ENCODE measurements at regions not wholly inside any gene's neighbourhood (a gene's known extent, or its start where the extent isn't known, plus 50 kb on each side); places are given as distances from the start of the nearest gene placed in this dataset.

DNA sequence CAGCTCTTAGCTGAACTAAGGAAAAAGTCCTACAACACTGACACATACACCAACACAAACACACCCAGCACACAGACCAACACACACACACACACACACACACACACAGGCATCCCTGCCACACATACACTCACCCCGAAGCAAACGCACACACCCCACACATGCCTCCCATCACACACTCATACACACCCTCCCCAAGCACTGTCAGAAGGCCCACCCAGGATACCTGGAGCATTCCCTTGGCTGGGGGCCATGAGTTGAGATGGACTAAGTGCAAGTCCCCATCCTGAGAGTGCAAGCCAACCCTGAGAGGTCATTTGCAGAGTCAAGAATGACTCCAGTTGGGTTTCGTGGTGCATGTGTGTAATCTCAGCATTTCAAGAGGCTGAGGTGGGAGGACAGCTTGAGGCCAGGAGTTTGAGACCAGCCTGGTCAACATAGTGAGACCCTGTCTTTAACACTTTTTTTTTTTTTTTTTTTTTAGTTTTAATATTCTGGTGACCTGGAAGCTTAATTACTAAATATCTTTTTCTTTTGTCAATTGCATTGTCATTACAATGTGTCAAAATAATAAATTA is 117.3 kb downstream of the RHOU start:
- Histone ChIP-seq H3K27ac (ENCODE audit: low read depth in 1 of 2, low read length in 2 of 2) (peak overlapping the region; percentile 30 to 85), H3K36me3 (replicated peaks in 1 of 2; ENCODE audit: control insufficient read depth in 1 of 2, insufficient read depth in 2 of 2, low read length in 2 of 2) (no peaks in the 10 kb centered on the region), H3K9me3 (replicated peaks in 1 of 2; ENCODE audit: control insufficient read depth in 1 of 2, insufficient read depth in 1 of 2, low read length in 2 of 2) (no peaks in the 10 kb centered on the region), H3K9ac (ENCODE audit: insufficient read depth, low read length, poor library complexity, severe bottlenecking) (no peak overlapping the region), H3K4me1 (ENCODE audit: control insufficient read depth in 1 of 2, insufficient read depth in 2 of 2, low read length in 2 of 2) (peaks cover 39 to 40% of the 10 kb centered on the region in 2 donors), H3K79me2 (ENCODE audit: insufficient read depth, low read length) (no peaks in the 10 kb centered on the region), H3K4me3 (replicated peaks in 1 of 3; ENCODE audit: low read depth in 2 of 3, low read length in 3 of 3) (peak overlapping the region in 1 of 3 experiments; percentile 43), H3K4me2 (replicated peaks; ENCODE audit: extremely low read depth, low read length, poor library complexity, severe bottlenecking) (peak overlapping the region; percentile 48), H2AFZ (ENCODE audit: insufficient read depth, low read depth, low read length, poor library complexity, severe bottlenecking) (peak overlapping the region; percentile 67), H3K27me3 (ENCODE audit: control insufficient read depth in 2 of 2, insufficient read depth in 2 of 2, low read length in 2 of 2) (no peaks in the 10 kb centered on the region), H4K20me1 (ENCODE audit: insufficient read depth, low read length) (no peaks in the 10 kb centered on the region)
- H3K9me3 Mint-ChIP-seq: peaks cover 0 to 6% (median 2%) of the 10 kb centered on the region in 7 donors
- H3K36me3 Mint-ChIP-seq: no peaks in the 10 kb centered on the region
- intact Hi-C loops (cut with micrococcal nuclease): no loop called here
- peak overlapping the region in 1 of 2 donors; percentile 13 for H3K4me3 Mint-ChIP-seq
- peaks cover 43% of the 10 kb centered on the region for H3K4me1 Mint-ChIP-seq
- TF ChIP-seq, protein P1, sequence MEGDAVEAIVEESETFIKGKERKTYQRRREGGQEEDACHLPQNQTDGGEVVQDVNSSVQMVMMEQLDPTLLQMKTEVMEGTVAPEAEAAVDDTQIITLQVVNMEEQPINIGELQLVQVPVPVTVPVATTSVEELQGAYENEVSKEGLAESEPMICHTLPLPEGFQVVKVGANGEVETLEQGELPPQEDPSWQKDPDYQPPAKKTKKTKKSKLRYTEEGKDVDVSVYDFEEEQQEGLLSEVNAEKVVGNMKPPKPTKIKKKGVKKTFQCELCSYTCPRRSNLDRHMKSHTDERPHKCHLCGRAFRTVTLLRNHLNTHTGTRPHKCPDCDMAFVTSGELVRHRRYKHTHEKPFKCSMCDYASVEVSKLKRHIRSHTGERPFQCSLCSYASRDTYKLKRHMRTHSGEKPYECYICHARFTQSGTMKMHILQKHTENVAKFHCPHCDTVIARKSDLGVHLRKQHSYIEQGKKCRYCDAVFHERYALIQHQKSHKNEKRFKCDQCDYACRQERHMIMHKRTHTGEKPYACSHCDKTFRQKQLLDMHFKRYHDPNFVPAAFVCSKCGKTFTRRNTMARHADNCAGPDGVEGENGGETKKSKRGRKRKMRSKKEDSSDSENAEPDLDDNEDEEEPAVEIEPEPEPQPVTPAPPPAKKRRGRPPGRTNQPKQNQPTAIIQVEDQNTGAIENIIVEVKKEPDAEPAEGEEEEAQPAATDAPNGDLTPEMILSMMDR (IDR thresholded peaks at IDR 0.05): no peak
- DNase-seq: no peak
- H3K27me3 Mint-ChIP-seq (ENCODE audit: low read depth in 3 of 3): peaks cover 0 to 1% (median 0%) of the 10 kb centered on the region in 3 donors
- 94% methylated on average over 3 of the region's 3 CpGs for WGBS (ENCODE audit: insufficient coverage)
- H3K27ac Mint-ChIP-seq: peak overlapping the region in 5 of 7 donors; percentile 14 to 90 (median 70)

DNA sequence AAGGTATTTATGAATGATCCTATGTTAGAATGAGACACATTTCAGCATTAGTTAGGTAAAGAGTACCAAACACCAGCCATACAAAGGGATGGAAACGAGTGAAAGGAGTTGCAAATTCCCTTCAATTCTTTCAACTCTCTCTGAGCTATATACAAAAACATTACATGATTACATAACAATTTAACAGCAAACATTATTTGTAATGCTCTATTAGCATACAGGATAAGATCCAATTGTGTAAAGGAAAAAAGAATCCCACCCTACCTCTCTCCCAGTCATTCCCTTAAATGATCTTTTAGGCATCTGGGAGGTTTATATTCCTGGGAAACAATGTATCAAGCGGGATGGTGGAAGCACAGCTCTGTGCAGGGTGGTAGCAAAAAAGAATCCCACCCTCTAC is 117.9 kb downstream of the RHOU start:
- DNase-seq: no peak
- Histone ChIP-seq H3K36me3 (replicated peaks in 1 of 2; ENCODE audit: control insufficient read depth in 1 of 2, insufficient read depth in 2 of 2, low read length in 2 of 2) (no peaks in the 10 kb centered on the region), H3K4me3 (replicated peaks in 1 of 3; ENCODE audit: low read depth in 2 of 3, low read length in 3 of 3) (no peak overlapping the region), H3K4me2 (replicated peaks; ENCODE audit: extremely low read depth, low read length, poor library complexity, severe bottlenecking) (no peak overlapping the region), H3K9me3 (replicated peaks in 1 of 2; ENCODE audit: control insufficient read depth in 1 of 2, insufficient read depth in 1 of 2, low read length in 2 of 2) (no peaks in the 10 kb centered on the region), H3K79me2 (ENCODE audit: insufficient read depth, low read length) (no peaks in the 10 kb centered on the region), H3K9ac (ENCODE audit: insufficient read depth, low read length, poor library complexity, severe bottlenecking) (no peak overlapping the region), H2AFZ (ENCODE audit: insufficient read depth, low read depth, low read length, poor library complexity, severe bottlenecking) (no peak overlapping the region), H3K27me3 (ENCODE audit: control insufficient read depth in 2 of 2, insufficient read depth in 2 of 2, low read length in 2 of 2) (no peaks in the 10 kb centered on the region), H4K20me1 (ENCODE audit: insufficient read depth, low read length) (no peaks in the 10 kb centered on the region), H3K27ac (ENCODE audit: low read depth in 1 of 2, low read length in 2 of 2) (no peak overlapping the region), H3K4me1 (ENCODE audit: control insufficient read depth in 1 of 2, insufficient read depth in 2 of 2, low read length in 2 of 2) (peaks cover 39 to 40% of the 10 kb centered on the region in 2 donors)
- H3K27ac Mint-ChIP-seq: no peak overlapping the region
- H3K36me3 Mint-ChIP-seq: no peaks in the 10 kb centered on the region
- H3K4me3 Mint-ChIP-seq: no peak overlapping the region
- H3K9me3 Mint-ChIP-seq: peaks cover 0 to 6% (median 2%) of the 10 kb centered on the region in 7 donors
- TF ChIP-seq, protein P1 (IDR thresholded peaks at IDR 0.05): no peak
- intact Hi-C loops (cut with micrococcal nuclease): no loop called here
- WGBS (ENCODE audit: insufficient coverage): no CpG with 5 or more reads among the region's 2 CpGs
- H3K4me1 Mint-ChIP-seq: peaks cover 43% of the 10 kb centered on the region
- peaks cover 1 to 6% (median 2%) of the 10 kb centered on the region in 3 donors for H3K27me3 Mint-ChIP-seq (ENCODE audit: low read depth in 3 of 3)

Measured in CD14-positive monocyte (primary cell).